ENCODE measurements at regions not wholly inside any gene's neighbourhood (a gene's known extent, or its start where the extent isn't known, plus 50 kb on each side); places are given as distances from the start of the nearest gene placed in this dataset.

- Histone ChIP-seq H3K27me3 (ENCODE audit: control insufficient read depth, insufficient read depth, low read length) (no peaks in the 10 kb centered on the region), H3K4me3 (ENCODE audit: insufficient read depth, low read depth, low read length) (no peak overlapping the region), H3K36me3 (replicated peaks; ENCODE audit: control insufficient read depth, insufficient read depth, low read length) (no peaks in the 10 kb centered on the region)
- DNase-seq: no peak
Measured at GRCh38 chr6:15715060-15715459, 52.2 kb upstream of the DTNBP1 start.

- DNase-seq: no peak
- H3K27me3 ChIP-seq (ENCODE audit: control insufficient read depth, insufficient read depth, low read length): no peaks in the 10 kb centered on the region
- no peak overlapping the region for H3K4me3 ChIP-seq (ENCODE audit: insufficient read depth, low read depth, low read length)
- no peaks in the 10 kb centered on the region for H3K36me3 ChIP-seq (replicated peaks; ENCODE audit: control insufficient read depth, insufficient read depth, low read length)
Measured at GRCh38 chr6:15714658-15715057, 51.8 kb upstream of the DTNBP1 start.

DNA sequence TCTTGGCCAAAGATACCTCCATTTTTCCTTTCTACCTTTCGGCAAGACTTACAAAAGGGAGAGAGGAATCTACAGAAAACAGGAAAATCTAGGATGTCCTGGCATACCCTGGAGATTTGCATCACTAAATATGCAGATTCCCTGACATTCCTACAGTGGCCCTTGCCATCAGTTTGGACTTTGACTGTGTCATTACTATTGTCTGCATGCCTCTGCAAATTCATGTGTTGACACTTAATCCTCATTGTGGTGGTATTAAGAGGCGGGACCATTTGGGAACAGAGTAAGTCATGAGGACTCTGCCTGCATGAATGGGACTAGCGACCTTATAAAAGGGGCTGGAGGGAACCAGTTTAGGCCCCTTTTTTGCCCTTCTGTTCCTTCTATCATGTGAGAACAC lies 50.5 kb upstream of the DTNBP1 start:
- H3K36me3 ChIP-seq (replicated peaks; ENCODE audit: control insufficient read depth, insufficient read depth, low read length): no peaks in the 10 kb centered on the region
- H3K4me3 ChIP-seq (ENCODE audit: insufficient read depth, low read depth, low read length): no peak overlapping the region
- no peak for DNase-seq
- no peaks in the 10 kb centered on the region for H3K27me3 ChIP-seq (ENCODE audit: control insufficient read depth, insufficient read depth, low read length)

DNA sequence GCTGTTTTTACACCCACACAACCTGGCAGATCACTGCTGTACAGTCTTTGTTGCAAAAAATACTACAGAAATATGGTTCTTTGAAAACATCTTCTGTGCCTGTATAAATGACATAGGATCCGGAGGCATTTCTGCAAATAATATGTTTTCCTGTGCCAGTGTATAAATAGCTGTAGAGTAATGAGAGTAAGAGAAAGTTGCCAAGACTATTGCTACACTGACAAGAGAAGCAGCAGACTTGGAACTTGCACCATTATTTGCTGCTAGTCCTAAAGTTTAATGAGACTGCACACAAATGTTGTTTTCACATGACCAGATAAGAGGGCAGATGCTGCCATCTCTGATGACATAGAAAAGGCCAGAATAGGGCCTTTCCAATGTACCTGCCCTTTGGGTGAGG lies 50.0 kb upstream of the DTNBP1 start:
- no peaks in the 10 kb centered on the region for H3K36me3 ChIP-seq (replicated peaks; ENCODE audit: control insufficient read depth, insufficient read depth, low read length)
- no peak overlapping the region for H3K4me3 ChIP-seq (ENCODE audit: insufficient read depth, low read depth, low read length)
- no peak for DNase-seq
- H3K27me3 ChIP-seq (ENCODE audit: control insufficient read depth, insufficient read depth, low read length): no peaks in the 10 kb centered on the region
